Fibroblast of upper back skin (primary cell): ENCODE measurements at regions not wholly inside any gene's neighbourhood (a gene's known extent, or its start where the extent isn't known, plus 50 kb on each side); places are given as distances from the start of the nearest gene placed in this dataset.

Source experiments
- DNase-seq: peaks from one replicate; pipeline ENCODE4 v3.0.0-alpha.2; 2013

DNA sequence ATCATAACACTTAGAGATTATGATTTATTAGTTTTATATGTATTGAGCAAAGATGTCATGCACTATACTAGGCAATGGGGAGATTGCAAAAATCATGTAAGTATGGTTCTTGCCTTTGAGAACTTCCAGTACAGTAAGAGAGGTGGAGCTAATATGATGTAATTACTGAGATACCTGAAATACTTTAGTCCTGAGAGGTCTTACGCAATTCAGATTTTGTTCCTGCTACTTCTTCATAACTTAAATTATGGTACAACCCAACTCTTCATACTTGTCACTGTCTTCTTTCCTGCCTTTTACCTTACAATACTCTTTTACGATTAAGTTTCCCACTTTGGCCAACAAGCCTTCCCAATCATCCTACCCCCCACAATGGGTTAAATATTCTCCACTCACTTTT, 564.2 kb upstream of the PITX2 start:
- no peak for DNase-seq

DNA sequence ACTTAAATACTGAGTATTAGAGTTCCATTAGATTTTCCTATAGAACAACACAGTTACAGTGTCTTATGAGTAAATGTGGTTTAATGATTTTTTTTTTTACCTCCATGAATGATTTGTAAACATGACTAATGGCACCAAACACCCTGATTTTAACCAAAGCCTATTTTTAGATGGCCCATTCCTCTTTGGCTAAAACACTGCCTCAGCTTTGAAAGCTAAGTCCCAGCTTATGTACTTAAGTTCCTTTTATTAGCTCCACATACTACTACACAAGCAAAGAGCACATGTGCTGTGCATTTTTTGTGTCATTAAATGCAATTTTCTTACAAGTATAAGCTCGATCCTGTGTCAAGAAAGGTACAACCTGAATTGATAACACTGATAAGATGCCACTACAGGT, 575.6 kb upstream of the PITX2 start:
- no peak for DNase-seq

DNA sequence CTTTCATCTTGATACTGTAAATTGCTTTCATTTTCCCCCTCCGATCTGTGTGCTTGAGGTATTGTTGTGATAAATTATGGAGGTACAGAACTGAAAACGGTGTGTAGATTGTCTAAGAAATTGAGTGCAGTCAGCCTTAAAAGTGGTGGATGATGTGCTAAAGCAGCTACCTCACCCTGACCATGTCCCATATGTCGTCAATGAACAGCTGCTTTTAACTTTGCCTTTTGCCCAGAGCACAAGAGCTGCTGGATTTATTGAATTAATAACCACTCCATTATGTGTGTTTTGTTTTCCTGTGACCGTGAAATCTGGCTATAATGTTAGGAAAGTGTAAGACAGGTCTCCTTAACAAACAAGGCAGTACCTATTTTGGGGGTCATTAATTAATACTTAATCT, 581.9 kb upstream of the PITX2 start:
- no peak for DNase-seq

DNA sequence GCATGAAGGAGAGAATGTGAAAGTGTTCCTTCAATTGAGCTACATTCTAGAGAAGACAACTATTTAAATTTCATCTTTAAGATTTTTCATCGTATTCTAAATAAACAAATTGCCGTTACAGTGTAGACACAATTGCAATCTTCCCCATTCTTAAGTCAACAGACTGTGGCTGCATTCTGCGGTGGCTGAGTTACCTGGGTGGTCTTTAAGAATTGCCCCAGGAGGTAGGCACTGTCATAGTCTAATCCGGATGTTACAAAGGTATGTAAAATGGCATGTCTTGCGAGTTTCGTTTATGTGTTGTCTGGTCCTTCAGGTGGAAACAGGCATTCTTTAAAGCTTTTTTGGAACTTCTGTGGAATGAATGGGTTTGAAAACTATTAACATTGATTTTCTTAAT, 586.1 kb upstream of the PITX2 start:
- DNase-seq: no peak

DNA sequence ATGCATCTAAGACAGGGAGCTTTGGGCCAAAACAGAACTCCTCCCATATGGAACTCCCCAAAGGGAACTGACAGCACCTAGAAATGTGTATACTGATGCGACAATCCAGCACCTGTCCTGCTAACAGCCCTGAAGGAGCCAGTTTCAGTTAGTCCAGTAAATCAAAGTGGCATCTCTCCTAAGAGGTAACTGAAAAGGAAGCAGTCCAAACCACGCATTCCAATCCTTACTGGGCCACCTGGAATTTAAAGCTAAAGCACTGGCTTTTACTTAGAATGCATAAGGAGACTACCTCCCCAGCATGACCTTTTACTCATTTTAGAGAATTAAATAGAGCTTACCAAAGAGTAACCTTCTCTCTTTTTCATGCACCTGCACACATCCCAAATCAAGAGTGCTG, 586.8 kb upstream of the PITX2 start:
- DNase-seq: no peak

DNA sequence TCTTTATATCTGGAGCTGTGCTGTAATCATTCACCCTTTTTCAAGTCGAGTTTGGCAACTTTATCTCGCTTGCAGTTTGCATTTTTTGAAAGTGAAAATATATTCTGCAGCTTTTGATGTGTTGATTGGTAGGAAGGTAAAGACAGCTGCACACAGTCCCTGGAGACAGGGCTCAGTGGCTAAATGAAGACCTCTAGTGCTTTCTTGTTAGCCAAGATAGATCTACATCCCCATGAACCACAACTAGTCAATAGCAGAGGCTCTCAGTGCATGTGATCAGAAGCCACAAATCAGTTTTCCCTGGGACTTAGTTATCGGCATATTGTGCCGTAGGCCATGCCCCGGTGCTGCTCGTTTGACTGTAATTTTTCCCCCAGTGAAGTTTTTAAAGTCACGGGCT, 587.7 kb upstream of the PITX2 start:
- DNase-seq: no peak

DNA sequence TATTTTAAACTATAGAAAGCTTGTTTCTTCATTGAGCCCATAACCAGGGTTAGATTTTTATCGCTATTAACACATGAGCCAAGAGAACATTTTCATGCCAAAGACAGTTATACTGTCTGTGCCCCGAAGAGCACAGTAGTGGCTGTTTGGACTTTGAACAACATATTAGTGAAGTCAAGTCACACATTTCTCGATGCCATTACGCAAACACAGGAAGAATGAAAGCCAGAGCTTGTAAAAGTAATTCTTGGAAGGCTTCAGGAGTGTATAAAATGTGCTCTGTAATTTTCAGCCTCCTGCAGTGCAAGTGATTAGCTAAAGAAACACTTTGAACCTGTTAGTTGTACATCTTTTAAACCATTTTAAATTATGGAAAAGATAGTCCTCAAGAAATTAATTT, 590.7 kb upstream of the PITX2 start:
- DNase-seq: no peak

DNA sequence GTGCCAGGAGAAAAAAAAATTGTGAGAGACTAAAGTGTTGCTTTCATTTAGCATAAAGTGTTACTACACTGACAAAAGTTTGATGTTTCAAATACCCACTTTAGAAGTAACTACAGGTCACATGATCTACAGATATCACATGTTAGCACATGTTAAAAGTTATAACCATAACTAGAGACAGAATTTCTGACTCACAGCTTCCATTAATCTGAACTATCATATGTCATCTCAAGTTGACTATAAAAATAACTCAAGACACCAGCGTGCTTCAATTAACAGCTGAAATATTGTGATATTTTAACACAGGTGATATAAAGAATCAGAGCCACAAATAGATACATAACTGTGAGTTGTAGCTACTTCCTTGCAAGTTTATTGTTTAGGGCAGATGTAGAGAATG, 591.5 kb upstream of the PITX2 start:
- no peak for DNase-seq

DNA sequence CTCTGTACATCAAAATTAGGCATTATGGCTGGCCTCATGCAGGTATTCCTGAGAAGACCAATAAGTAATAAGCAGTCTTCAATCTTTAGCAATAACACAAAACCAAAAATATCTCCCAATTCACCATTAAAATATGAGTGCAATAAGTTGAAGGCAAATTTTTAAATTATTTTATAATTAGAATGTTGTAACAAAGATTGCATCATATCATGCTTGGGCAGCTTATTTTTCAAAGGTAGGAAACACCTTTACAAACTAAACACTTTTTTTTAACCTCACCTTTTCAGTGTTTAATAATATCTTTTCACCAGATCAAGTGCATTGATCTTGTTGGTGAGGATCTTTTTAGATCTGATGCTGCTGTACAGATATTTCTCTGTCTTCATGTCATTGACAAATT, 592.9 kb upstream of the PITX2 start:
- no peak for DNase-seq

DNA sequence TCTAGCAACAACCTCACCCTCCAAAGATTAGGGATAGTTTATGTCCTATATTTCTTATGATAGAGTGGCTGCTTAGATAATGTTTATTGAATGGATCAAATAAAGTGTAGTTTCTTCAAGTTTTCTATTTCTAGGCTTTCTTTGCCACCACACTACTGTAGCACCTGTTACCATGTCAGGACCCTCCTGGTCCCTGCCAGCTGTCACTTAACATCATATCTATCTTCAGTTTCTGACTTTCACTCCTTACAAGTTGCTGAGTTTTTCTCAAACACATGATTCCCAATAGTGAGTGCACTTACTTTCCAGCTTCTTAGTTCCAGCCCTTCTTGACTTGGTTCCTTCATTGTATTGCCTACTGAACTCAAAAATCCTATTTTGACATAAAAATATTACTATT, 593.9 kb upstream of the PITX2 start:
- DNase-seq: no peak

DNA sequence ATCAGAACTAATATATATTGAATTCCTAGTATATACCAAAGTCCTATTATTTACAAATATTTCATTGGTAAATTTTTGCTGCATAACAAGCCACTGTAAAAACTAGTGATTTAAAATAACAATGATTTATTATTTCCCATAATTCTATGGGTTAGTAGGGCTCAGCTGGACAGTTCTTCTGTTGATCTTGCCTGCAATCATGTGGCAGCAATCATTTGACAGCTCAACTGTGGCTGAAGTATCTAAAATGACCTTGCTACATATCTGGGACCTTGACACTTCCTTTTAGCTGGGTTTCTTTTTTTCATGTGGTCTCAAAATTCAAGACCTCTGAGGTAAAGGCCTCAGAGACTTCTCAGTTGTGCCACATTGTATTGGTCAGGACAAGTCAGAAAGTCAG, 598.5 kb upstream of the PITX2 start:
- DNase-seq: no peak

DNA sequence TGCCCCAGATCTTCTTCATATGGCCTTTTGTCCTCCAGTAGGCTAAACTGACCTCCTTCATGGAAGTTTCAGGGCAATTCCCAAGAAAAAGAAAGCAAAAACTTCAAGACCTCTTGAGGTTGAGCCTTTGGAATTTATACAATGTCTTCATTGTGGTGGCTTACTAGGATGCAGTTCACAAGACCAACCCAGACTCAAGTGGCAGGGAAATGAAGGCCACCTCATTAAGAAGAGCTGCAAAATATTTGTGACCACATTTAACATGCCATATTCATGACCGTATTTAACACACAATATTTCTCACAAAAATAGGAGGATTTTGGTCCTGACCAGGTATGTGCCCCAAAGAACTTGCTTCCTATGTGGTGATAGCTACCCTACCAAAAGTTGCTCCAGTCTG, 605.5 kb upstream of the PITX2 start:
- DNase-seq: peak; percentile 33

DNA sequence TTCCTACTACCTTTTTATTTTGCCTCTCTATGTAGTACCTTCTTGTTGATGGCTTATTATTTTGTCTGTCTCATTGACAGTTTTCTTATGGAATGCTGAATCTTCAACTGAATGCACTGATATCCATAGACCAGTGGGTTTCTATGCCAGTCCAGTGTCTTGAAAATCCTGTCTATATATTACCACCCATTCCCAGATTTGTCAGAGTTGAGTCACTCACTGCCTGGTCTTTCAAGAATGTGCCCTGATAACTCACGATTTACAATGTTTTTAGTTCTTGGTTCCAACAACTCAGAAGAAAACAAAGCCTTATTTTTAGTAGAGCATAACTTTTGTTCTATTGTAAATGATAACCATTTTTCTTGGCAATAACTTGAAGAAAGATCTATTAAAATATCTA, 606.0 kb upstream of the PITX2 start:
- peak; percentile 32 for DNase-seq

DNA sequence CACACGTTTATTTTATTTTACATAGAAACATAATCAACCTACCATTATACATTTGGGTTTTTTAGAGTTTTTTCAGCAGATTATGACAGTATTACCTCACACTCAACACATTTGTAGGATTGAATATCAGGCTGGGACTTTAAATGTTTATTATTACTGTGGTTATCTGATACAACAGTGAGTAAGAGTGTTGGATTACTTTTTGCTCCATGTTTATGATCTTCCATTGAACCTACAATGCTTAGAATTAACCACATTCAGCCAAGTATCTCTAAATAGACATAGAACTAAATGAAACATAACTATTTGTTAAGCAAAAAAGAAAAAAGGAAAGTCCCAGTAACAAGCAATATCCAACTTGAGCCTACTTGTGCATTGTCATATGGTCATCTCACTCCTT, 607.4 kb upstream of the PITX2 start:
- DNase-seq: peak; percentile 27

DNA sequence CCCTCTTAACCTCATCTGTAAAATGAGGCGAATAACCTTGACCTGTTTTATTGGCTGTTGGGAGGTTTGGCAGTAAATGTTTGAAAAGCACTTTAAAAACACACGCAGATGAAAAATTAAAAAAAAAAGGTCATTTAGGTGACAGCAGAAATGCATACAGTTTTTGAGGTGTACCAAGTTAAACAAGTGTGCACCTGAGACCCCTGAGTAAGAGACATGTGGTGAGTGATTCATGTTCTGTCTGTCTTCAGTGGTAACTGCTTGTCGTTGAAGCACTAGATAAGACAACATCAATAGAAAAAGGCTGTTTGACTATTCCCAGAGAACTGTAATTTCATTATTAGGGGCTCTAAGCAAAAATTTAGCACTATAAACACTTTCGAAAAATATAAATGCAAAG, 608.4 kb upstream of the PITX2 start:
- no peak for DNase-seq

DNA sequence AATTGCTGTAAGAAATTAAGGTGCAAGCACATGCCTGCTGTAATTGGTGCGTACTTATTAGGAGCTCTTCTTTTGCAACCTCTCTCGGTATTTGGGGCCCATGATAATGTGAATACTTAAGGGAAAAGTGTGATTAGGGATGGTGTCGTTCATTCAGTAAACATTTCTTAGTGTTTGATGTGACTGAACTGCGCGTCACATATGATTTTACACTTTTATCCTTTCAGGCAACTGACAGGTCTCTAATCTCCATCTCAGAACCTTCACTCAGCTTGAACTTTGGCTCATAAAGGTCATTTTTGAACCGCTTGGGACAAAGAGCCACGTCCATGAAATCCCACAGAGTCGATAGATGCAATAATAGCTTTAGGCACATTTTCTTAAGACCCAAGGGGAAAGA, 612.1 kb upstream of the PITX2 start:
- no peak for DNase-seq

DNA sequence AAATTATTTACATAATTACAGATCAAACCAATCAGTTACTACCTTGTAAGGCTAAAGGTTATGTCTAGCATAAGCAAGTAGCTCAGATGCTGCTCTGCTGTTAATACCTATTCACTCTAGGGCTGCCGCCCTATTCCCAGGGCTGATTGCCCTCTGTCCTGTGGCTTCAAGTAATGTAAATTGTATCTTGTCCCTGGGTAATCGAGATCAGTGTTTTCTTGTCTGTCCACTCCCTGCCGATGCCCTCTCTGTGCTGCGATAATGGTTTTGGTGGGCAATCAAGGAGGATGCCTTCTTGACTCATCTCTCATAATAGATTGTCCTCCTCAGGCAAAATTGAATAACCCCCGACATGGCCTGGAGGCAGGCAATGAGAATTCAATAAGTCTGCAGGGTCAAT, 641.0 kb upstream of the PITX2 start:
- DNase-seq: no peak

DNA sequence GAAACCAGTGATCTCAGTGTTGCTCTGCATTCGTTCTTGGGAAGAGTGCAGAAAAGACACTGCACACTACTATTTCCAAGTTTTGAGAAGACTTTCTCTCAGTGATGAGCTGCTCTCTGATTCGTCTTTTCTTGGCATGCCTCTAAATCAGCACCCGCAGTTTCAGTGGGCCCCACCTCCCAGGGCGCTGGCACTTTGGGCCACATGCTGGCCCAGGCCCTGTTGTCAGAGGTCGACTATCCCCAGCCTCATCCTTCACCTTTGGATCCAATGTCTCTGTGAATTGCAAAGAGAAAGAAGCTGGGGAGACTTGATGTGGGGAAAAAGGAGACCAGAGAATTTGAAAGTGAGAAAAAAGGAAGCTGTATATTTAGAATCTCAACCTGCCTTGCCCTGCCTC, 644.1 kb upstream of the PITX2 start:
- DNase-seq: no peak

DNA sequence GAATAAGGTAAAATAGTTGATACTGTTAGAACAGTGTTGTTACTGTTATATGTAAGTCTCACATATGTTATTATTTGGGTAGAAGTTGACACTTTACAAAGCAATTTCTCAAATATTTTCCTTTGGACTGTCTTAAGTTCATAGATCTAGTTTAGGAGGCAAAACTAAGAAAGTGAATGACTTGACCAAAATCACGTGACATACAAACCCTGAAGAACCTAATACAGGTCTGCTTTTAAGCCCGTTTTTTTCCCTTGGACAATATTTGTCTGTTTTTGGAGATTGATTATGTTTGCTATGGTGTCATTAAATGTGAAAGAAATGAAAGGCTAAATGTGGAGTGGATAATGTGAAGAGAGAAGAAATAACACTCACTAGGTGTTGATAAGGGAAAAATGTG, 644.9 kb upstream of the PITX2 start:
- DNase-seq: no peak

DNA sequence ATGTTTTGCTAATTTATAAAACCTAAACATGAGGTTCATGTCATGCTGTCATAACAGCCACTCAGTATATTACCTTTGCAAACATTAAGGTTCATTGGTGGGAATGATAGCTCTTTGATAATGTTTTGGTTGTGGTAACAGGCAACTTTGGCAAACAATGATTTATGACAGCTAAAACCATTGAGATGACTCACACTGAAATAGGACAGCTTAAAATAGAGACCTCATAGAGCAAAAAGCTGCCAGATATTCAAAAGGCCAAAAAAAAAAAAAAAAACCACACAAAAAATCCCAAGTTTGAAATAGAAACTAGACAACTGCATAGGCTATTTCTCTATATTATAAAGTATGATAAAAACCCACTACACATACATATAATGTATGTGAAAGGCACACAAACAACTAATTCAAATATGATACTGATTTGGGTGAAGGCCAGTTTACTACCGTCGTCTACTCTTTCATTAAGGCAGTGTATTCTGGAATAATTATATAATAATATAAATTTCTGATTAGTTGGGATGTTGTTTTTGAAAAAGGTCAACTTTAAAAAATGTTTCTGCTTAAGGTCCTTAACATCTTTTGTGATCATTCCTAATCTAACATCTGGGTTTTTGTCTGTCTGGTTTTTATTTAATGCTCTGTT, 646.0 kb upstream of the PITX2 start:
- DNase-seq: peak; percentile 81

DNA sequence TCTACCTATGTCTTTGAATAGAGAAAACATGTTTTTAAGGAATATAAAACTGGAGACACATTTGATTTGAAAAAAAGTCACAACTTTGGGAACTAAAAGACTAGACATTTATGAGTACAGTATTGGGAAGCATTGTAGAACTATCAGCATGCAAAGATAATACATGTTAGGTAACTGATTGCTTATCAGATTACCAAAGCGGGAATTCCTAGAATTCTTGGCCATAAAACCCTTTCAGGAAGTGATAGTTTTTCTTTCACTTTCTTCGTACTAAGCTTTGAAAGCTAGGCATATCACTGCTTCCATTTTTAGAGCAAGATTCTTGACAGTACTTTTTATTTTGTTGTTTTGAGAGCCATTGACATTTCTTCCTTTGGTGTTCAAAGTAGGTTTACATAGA, 646.6 kb upstream of the PITX2 start:
- DNase-seq: peak; percentile 40

DNA sequence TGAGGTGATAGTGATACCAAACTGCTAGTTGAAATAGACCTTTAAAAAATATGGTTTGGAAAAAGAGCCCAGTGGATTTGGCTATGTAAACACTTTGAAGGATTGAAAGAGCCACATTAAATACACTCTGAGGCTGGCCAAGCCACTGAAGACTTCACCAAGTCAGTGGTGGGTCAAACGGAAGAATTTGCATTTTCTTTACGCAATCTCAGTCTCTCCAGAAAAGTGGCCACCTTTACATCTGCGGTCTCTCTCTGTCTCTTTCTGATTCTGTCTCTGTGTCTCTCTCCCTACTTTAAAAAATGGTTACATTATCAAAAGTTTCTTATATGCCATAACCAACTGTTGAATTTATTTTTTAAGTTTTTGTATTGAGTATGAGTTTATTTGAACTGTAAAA, 651.2 kb upstream of the PITX2 start:
- DNase-seq: no peak

DNA sequence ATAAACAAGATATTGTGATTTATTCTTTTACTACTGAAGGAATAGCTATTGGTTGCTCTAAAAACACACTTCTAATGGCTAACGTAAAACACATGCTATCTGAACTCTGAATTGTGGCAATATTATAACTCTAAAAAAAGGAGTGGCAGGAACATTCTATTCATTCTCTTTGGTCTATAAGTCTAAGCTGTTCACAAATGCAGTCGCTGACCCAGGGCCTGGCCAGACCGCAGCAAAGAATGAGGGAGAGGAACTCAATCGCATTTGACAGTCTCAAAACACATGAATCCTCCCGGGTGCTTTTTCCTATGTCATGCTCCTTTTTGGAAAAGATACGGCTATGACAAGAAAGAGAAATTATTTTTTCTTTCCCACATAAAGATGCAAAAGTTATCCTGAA, 651.6 kb upstream of the PITX2 start:
- peak; percentile 79 for DNase-seq

DNA sequence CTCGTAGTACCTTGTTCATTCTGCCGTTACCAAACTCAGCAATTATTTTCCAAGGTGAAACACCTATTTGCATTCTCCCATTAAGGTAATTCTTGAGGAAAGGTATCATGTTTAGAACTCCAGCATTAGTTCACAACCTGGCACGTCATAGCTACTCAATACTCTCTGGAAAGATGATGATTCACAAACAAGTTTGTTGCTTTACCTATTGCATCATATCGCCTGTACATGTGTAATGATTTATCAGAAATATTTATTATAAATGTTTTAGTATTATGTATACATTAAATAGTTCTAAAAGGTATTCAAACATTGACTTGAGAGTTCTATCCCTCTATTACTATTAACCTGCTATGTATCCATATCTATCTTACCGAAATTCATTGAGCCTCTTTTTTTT, 658.3 kb upstream of the PITX2 start:
- DNase-seq: no peak

DNA sequence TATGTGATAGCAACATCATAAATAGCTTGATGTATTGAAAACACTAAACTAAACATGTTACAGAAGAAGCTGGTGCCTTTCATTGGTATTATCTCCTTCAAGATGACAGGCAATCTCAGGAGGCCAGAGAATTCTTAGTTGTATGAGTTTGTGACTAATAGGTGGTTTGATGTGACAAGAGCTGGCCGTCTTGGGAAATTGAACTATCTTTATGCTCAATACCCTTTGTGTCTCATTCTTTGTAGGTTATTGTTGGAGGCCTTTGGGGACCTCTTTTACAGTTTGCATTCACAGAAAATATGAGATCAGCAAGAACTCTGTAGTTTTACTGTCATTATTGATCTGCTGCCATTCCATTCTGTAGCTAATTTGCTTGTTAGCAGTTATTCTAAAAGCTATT, 659.2 kb upstream of the PITX2 start:
- DNase-seq: no peak
